GM19397 (cell line): ENCODE measurements at regions not wholly inside any gene's neighbourhood (a gene's known extent, or its start where the extent isn't known, plus 50 kb on each side); places are given as distances from the start of the nearest gene placed in this dataset.

Experiments
- ATAC-seq: cut with Tn5 transposase; IDR thresholded peaks from one replicate; pipeline ENCODE4 v1.9.1; 2021; ENCODE audit warnings: mild to moderate bottlenecking, moderate library complexity; ENCODE audit not compliant: unreplicated experiment

DNA sequence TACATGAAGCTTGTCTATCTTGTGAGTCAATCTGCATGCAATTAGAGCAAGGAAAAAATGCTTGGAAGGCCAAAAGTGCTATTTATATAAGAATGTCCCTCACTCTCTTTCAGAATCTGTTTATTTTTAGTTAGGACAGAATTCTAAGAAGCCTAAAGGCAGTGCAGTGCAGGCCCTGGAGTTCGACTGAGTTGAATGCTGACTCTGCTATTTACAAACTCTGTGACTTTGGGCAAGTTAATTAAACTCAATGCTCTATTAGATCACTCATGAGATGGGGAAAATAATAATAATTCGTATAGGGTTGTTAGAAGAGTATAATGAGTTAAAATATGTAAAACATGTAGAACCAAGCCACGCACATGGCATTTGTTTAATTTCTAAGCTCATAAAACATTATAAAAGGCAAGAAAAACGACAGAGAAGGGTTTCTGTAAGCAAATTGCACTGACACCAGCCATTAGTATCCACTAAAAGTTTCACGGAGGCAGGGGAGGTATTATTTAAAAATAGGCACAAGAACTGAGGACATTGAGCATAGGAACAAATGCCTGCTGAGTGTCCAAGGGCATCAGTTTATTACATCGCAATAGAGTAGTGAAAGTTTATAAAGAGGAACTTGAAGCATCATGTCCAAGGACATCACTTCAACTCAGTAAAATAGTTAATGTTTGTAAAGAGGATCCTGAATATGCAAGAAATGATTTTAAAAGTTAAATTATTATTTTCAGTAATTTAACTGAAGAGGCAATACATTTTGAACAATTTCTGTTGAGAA is 115.0 kb upstream of the INPP4B start:
- ATAC-seq = no peak

- peak; percentile 70 for ATAC-seq
Measured at GRCh38 chr4:142961866-142962265, 115.8 kb upstream of the INPP4B start.

GRCh38 chr4:142974328-142974727 is 128.2 kb upstream of the INPP4B start:
- no peak for ATAC-seq

DNA sequence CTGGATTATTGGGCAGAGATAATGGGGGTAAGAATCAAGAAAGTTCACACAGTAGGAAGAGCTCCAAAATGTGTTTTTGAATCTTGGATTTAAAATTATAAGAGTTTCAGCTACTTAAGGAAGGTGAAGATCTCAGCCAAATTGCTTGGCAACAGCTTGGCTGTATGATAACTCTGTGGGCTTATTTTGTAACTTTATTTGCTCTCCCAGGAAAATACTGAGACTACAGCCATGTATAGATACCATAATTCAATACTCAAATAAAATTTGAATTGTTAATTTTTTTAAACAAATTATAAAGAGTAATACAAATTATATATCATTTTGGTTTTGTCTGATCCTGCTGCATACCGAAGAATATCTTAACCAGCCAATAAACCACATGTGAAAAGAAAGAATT is 129.5 kb upstream of the INPP4B start:
- no peak for ATAC-seq

- no peak for ATAC-seq
Measured at GRCh38 chr4:142976482-142976881, 130.4 kb upstream of the INPP4B start.

GRCh38 chr4:142977182-142977581 is 131.1 kb upstream of the INPP4B start:
- no peak for ATAC-seq

- no peak for ATAC-seq
Measured at GRCh38 chr4:142983065-142983464, 137.0 kb upstream of the INPP4B start.

DNA sequence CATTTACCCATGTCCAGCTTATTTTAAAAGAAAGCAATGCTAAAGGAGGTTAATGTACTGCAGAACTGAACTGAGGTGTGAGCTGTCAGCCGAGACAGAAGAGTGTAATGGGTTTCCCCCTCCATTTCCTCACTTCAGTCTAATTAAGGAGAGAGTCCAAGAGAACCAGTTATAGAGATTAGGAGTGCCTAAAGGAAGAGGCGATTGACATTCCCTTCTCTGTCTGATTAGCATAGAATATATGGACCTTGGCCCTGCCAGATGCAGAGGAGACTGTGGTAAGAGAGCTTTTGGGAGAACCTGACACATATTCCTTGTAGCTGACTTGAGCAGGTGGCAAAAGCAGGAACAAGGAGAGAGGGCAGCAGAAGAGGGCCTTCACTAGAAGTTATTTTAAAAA is 137.5 kb upstream of the INPP4B start:
- ATAC-seq = no peak

DNA sequence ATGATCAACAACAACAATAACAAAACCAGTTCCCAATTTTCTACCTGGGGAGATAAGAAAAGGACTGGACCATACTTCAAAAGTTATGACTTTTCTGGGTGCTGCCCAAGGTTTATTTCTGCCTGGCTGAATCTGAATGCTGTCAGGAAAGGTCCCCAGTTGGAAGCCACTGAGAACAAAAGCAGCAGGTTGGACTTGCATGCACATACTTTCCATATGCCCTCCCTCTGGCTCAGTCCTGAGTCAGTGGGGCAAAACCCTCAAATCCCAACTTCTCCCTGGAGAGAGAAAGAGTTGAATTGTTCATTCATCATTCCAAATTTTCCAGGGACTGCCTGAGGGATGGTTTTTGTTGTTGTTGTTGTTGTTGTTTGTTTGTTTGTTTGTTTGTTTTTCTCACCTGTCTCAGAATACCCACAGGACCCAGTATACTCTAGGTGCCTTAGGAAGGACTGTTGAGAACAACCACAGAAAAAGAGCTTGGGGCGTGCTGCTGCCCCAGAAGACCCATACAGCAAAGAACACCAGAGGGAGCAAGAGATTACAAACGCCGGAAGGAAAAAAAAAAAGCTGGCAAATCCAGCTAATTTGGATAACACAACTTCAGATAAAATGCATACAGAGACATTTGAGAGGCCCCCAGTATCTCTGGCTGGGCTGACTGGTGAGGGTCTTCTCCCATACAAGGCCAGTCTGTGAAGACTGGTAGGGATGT is 138.9 kb upstream of the INPP4B start:
- ATAC-seq = no peak

DNA sequence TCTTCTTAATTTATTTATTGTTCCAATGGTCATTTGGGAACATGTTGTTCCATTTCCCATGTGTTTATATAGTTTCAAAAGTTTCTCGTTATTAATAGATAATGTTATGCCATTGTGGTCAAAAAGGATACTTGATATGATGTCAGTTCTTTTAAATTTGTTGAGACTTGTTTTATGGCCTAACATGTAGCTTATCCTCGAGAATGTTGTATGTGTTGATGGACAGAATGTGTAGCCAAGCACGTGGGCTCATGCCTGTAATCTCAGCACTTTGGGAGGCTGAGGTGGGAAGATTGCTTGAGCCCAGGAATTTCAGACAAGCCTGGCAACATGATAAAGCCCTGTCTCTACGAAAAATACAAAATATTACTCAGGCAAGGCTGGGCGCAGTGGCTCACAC is 168.5 kb upstream of the USP38 start:
- no peak for ATAC-seq

DNA sequence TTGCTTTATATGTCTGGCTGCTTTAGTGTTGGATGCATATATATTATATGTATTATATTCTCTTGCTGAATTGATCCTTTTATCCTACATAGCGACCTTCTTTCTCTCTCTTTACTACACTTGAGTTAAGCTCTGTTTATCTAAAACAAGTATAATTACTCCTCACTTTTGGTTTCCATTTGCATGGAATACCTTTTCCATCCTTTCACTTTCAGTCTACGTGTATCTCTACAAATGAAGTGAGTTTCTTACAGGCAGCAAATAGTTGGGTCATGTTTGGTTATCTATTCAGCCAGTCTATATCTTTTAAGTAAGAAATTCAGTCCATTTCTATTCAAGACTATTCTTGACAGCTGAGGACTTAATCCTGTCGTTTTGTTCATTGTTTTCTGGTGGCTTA is 167.5 kb upstream of the USP38 start:
- ATAC-seq = no peak

- ATAC-seq = no peak
Measured at GRCh38 chr4:143019351-143019750, 165.4 kb upstream of the USP38 start.

DNA sequence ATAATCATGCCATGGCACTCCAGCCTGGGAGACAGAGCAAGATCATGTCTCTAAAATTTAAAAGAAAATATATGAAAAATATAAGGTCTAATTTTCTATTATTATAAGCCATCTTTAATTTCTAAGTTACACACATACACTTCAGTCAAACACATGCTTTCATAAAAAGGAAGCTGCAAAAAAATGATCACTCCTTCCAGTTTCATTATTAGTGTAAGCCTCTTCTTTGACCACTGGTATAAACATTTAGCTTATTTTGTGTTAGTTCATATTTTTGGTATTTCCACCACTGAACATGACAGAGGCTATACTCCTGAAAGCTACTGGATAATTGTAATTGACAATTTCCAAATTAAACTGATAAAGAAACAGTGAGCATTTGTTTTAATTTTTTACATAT is 163.3 kb upstream of the USP38 start:
- peak; percentile 59 for ATAC-seq

DNA sequence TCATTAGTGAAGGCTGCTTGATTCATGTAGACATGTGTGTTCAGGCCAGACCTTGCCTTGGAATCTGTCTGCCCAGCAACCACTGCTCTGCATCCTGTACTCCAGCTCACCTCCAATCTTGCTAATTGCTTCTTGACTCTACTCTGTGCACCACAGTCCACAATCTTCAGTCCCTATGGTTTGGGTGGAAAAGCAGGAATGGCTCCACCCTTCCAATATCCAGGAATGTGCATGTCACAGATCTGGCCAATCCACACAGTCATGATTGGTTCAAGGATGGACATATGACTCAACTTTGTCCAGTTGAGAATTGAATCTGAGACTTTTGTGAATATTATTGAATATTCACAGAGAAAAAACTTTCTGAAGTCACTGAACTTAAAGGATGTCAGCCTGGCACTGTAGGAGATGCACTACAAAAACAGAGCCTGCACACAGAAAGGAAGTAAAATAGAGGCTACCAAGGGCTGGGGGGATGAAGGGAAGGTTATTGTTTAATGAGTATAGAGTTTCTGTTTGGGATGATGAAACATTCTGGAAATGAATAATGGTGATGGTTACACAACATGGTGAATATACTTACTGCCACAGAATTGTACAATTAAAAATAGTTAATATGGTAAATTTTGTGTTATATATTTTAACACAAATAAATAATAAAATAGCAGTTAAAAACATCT is 161.3 kb upstream of the USP38 start:
- peak; percentile 25 for ATAC-seq

- ATAC-seq = peak; percentile 49
Measured at GRCh38 chr4:143025081-143025704, 159.5 kb upstream of the USP38 start.

- no peak for ATAC-seq
Measured at GRCh38 chr4:143026459-143027170, 158.1 kb upstream of the USP38 start.

GRCh38 chr4:143035661-143036060 is 149.1 kb upstream of the USP38 start:
- ATAC-seq = no peak

- no peak for ATAC-seq
Measured at GRCh38 chr4:143036443-143036842, 148.3 kb upstream of the USP38 start.

DNA sequence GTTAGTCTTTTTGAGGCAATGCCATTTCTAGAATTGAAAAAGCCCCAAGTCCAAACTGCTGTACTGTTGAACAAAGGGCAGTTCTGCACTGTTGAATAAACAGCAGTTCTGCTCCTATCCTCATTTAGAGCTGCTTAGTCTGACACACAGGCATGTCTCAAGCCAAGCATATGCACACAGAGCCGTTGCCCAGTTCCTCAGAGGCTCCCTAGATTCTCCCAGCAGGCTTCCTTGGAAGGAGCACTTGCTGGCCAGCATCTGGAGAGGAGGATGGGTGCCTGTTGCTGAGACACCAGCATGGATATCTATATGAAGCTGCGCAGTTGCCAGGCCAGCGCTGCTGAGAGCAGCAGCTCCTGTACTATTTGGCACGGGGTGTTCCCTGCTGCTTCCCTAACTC is 138.3 kb upstream of the USP38 start:
- no peak for ATAC-seq

GRCh38 chr4:143046906-143047305 is 137.8 kb upstream of the USP38 start:
- ATAC-seq = no peak

DNA sequence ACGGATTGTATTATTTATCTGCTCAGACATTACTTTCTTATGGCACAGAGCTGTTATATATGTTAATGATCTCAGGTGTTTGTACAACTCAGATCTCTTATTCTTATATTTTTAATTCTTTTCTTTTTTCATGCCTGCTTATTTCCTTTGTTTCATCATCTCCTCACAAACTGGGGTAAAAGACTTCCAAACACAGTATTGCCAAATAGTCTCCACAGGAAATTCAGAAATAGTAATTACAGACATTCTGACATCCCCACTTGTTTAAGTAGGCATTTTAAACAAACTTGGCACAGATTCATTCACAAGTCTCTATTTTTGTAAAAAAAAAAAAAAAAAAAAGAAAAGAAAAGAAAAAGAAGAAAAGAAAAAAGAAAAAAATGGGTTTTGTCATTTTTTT is 129.7 kb upstream of the USP38 start:
- no peak for ATAC-seq
